ENCODE measurements at regions not wholly inside any gene's neighbourhood (a gene's known extent, or its start where the extent isn't known, plus 50 kb on each side); places are given as distances from the start of the nearest gene placed in this dataset.

- TF ChIP-seq POLR2A (IDR thresholded peaks at IDR 0.05; ENCODE audit: low read depth, low read length) (no peak), CTCF (IDR thresholded peaks at IDR 0.05; ENCODE audit: extremely low read depth in 1 of 2, insufficient read depth in 1 of 2, low read depth in 1 of 2, low read length in 2 of 2) (no peak), POLR2AphosphoS5 (IDR thresholded peaks at IDR 0.05; ENCODE audit: insufficient read depth, low read depth, low read length) (no peak), EZH2 (IDR thresholded peaks at IDR 0.05; ENCODE audit: borderline replicate concordance, low read depth, low read length, severe bottlenecking) (no peak), MYC (IDR thresholded peaks at IDR 0.05; ENCODE audit: low read depth, low read length) (no peak), MAX (IDR thresholded peaks at IDR 0.05; ENCODE audit: insufficient read depth, insufficient read length) (no peak), JUN (IDR thresholded peaks at IDR 0.05; ENCODE audit: borderline replicate concordance, insufficient read depth, insufficient read length, low read depth) (no peak), GATA2 (IDR thresholded peaks at IDR 0.05; ENCODE audit: insufficient read depth, insufficient read length, low read depth, low read length) (no peak), FOS (IDR thresholded peaks at IDR 0.05; ENCODE audit: borderline replicate concordance, insufficient read depth, low read length) (no peak)
Measured at GRCh38 chr2:67012165-67012564, 385.0 kb upstream of the ETAA1 start.

All from endothelial cell of umbilical vein (primary cell).